Fibroblast of lung (primary cell): ENCODE measurements at regions not wholly inside any gene's neighbourhood (a gene's known extent, or its start where the extent isn't known, plus 50 kb on each side); places are given as distances from the start of the nearest gene placed in this dataset.

Source experiments
- DNase-seq, 2 donors: peaks; one replicate each; pipeline versions ENCODE4 v3.0.0 to v3.0.0-alpha.2; 2010; ENCODE audit warnings: low read depth in 2 of 2
- H2AFZ ChIP-seq: 2 replicates; pipeline ENCODE4 v1.5.1; 2012; ENCODE audit warnings: low read length, control low read depth, inconsistent platforms
- H3K27ac ChIP-seq: 2 replicates; pipeline ENCODE4 v1.5.1; 2011; ENCODE audit warnings: low read length, control low read depth; ENCODE audit not compliant: insufficient read depth
- H3K27me3 ChIP-seq: 2 replicates; pipeline ENCODE4 v1.5.1; 2011; ENCODE audit warnings: mild to moderate bottlenecking, low read length; ENCODE audit not compliant: control insufficient read depth, insufficient read depth
- H3K36me3 ChIP-seq: 2 replicates; pipeline ENCODE4 v1.5.1; 2011; ENCODE audit warnings: low read length; ENCODE audit not compliant: control insufficient read depth, insufficient read depth
- H3K4me1 ChIP-seq: 2 replicates; pipeline ENCODE4 v1.5.1; 2011; ENCODE audit warnings: low read length; ENCODE audit not compliant: control insufficient read depth, insufficient read depth; ENCODE audit errors: extremely low read depth
- H3K4me2 ChIP-seq: 2 replicates; pipeline ENCODE4 v1.5.1; 2011; ENCODE audit warnings: low read length, control low read depth; ENCODE audit not compliant: insufficient read depth; ENCODE audit errors: extremely low read depth
- H3K4me3 ChIP-seq, 4 experiments: fragments of 200-600 bp in 1 of 4; sonication (generic) in 1 of 4; replicated peaks in 1 of 4; 2 replicates each; pipeline ENCODE4 v1.5.1; 2011 to 2016; ENCODE audit warnings: low read length in 4 of 4, low read depth in 3 of 4, mild to moderate bottlenecking in 3 of 4, control low read depth in 2 of 4, inconsistent platforms in 1 of 4, mixed read lengths in 1 of 4; ENCODE audit not compliant: insufficient read depth in 1 of 4; ENCODE audit errors: control extremely low read depth in 1 of 4
- H3K79me2 ChIP-seq: 2 replicates; pipeline ENCODE4 v1.5.1; 2012; ENCODE audit warnings: mild to moderate bottlenecking, low read length, inconsistent platforms; ENCODE audit not compliant: control insufficient read depth, insufficient read depth
- H3K9ac ChIP-seq: 2 replicates; pipeline ENCODE4 v1.5.1; 2011; ENCODE audit warnings: mild to moderate bottlenecking, low read length, control low read depth; ENCODE audit not compliant: insufficient read depth
- H3K9me3 ChIP-seq: 2 replicates; pipeline ENCODE4 v1.5.1; 2012; ENCODE audit warnings: low read depth, low read length; ENCODE audit not compliant: control insufficient read depth, insufficient read depth
- H4K20me1 ChIP-seq: 2 replicates; pipeline ENCODE4 v1.5.1; 2011; ENCODE audit warnings: low read length; ENCODE audit not compliant: control insufficient read depth, insufficient read depth; ENCODE audit errors: extremely low read depth
- CTCF ChIP-seq, 2 donors: IDR thresholded peaks in 1 of 2; conservative IDR thresholded peaks in 1 of 2; 1 replicate in 1 of 2; 2 replicates in 1 of 2; pipeline ENCODE4 v1.5.1; 2011 to 2012; ENCODE audit warnings: low read length in 2 of 2, control low read depth in 1 of 2, inconsistent platforms in 1 of 2, low read depth in 1 of 2, mild to moderate bottlenecking in 1 of 2
- EZH2 ChIP-seq: IDR thresholded peaks from 2 replicates; pipeline ENCODE4 v1.5.1; 2012; ENCODE audit warnings: low read length, control low read depth, mild to moderate bottlenecking; ENCODE audit errors: missing control alignments

- Histone ChIP-seq H3K27ac (no peak overlapping the region), H3K27me3 (no peaks in the 10 kb centered on the region), H3K4me2 (no peak overlapping the region), H4K20me1 (no peaks in the 10 kb centered on the region), H3K79me2 (no peaks in the 10 kb centered on the region), H3K9ac (no peak overlapping the region), H2AFZ (no peak overlapping the region), H3K4me3 (no peak overlapping the region), H3K36me3 (no peaks in the 10 kb centered on the region), H3K4me1 (no peaks in the 10 kb centered on the region), H3K9me3 (no peaks in the 10 kb centered on the region)
- DNase-seq, result no peak
- TF ChIP-seq EZH2 (no peak), CTCF (conservative IDR thresholded peaks at IDR 0.05 in 1 of 2, IDR thresholded peaks at IDR 0.05 in 1 of 2; ENCODE audit: low read depth in 1 of 2, low read length in 2 of 2) (no peak)
Measured at GRCh38 chr19:27689734-27690241, 1523.2 kb downstream of the UQCRFS1 start.

GRCh38 chr19:27684293-27684692, 1528.7 kb downstream of the UQCRFS1 start:
- no peak overlapping the region for H3K9ac ChIP-seq
- no peaks in the 10 kb centered on the region for H3K79me2 ChIP-seq
- no peak overlapping the region for H3K4me3 ChIP-seq
- no peak overlapping the region for H3K27ac ChIP-seq
- H3K27me3 ChIP-seq, result no peaks in the 10 kb centered on the region
- H3K4me2 ChIP-seq, result no peak overlapping the region
- no peaks in the 10 kb centered on the region for H3K9me3 ChIP-seq
- TF ChIP-seq EZH2, result no peak
- no peak for TF ChIP-seq CTCF (conservative IDR thresholded peaks at IDR 0.05 in 1 of 2, IDR thresholded peaks at IDR 0.05 in 1 of 2; ENCODE audit: low read depth in 1 of 2, low read length in 2 of 2)
- DNase-seq, result no peak
- no peaks in the 10 kb centered on the region for H4K20me1 ChIP-seq
- H3K4me1 ChIP-seq, result no peaks in the 10 kb centered on the region
- H3K36me3 ChIP-seq, result no peaks in the 10 kb centered on the region
- H2AFZ ChIP-seq, result no peak overlapping the region

- Histone ChIP-seq H2AFZ (no peak overlapping the region), H3K4me3 (no peak overlapping the region), H3K36me3 (no peaks in the 10 kb centered on the region), H3K27me3 (no peaks in the 10 kb centered on the region), H3K27ac (no peak overlapping the region), H4K20me1 (no peaks in the 10 kb centered on the region), H3K4me2 (no peak overlapping the region), H3K9me3 (no peaks in the 10 kb centered on the region), H3K79me2 (no peaks in the 10 kb centered on the region), H3K9ac (no peak overlapping the region), H3K4me1 (no peaks in the 10 kb centered on the region)
- DNase-seq, result no peak
- no peak for TF ChIP-seq CTCF (conservative IDR thresholded peaks at IDR 0.05 in 1 of 2, IDR thresholded peaks at IDR 0.05 in 1 of 2; ENCODE audit: low read depth in 1 of 2, low read length in 2 of 2)
- TF ChIP-seq EZH2, result no peak
Measured at GRCh38 chr19:27681972-27682371, 1531.0 kb downstream of the UQCRFS1 start.
